Hepatocyte (in vitro differentiated cells): ENCODE measurements at regions not wholly inside any gene's neighbourhood (a gene's known extent, or its start where the extent isn't known, plus 50 kb on each side); places are given as distances from the start of the nearest gene placed in this dataset.

Experiments
- DNase-seq: peaks from one replicate; pipeline ENCODE4 v3.0.0-alpha.2; 2016; ENCODE audit warnings: low spot score
- H2AFZ ChIP-seq: fragments of 200-600 bp; sonication (generic); 2 replicates; pipeline ENCODE4 v1.6.0; 2016; ENCODE audit warnings: antibody characterized with exemption, mild to moderate bottlenecking
- H3K27ac ChIP-seq: fragments of 200-600 bp; sonication (generic); 2 replicates; pipeline ENCODE4 v1.5.1; 2016; ENCODE audit warnings: mild to moderate bottlenecking
- H3K27me3 ChIP-seq: fragments of 200-600 bp; sonication (generic); 2 replicates; pipeline ENCODE4 v1.6.1; 2016
- H3K36me3 ChIP-seq: fragments of 200-600 bp; sonication (generic); replicated peaks from 2 replicates; pipeline ENCODE4 v1.5.1; 2016; ENCODE audit warnings: low read depth; ENCODE audit not compliant: insufficient read depth
- H3K4me1 ChIP-seq: fragments of 200-600 bp; sonication (generic); 2 replicates; pipeline ENCODE4 v1.5.1; 2016; ENCODE audit warnings: mild to moderate bottlenecking, moderate library complexity; ENCODE audit not compliant: insufficient read depth
- H3K4me2 ChIP-seq: fragments of 200-600 bp; sonication (generic); 2 replicates; pipeline ENCODE4 v1.6.0; 2016
- H3K4me3 ChIP-seq: fragments of 200-600 bp; sonication (generic); 2 replicates; pipeline ENCODE4 v1.5.1; 2016; ENCODE audit warnings: mild to moderate bottlenecking
- H3K79me2 ChIP-seq: fragments of 200-600 bp; sonication (generic); 2 replicates; pipeline ENCODE4 v1.6.0; 2017; ENCODE audit warnings: mild to moderate bottlenecking
- H3K9me2 ChIP-seq: fragments of 200-600 bp; sonication (generic); replicated peaks from 2 replicates; pipeline ENCODE4 v1.6.0; 2017; ENCODE audit warnings: mild to moderate bottlenecking; ENCODE audit not compliant: insufficient read depth
- H3K9me3 ChIP-seq: fragments of 200-600 bp; sonication (generic); 2 replicates; pipeline ENCODE4 v1.5.1; 2016; ENCODE audit warnings: low read depth, mild to moderate bottlenecking
- H4K20me1 ChIP-seq: fragments of 200-600 bp; sonication (generic); 2 replicates; pipeline ENCODE4 v1.6.0; 2016; ENCODE audit warnings: mild to moderate bottlenecking; ENCODE audit not compliant: insufficient read depth, poor library complexity, severe bottlenecking
- EZH2 ChIP-seq: fragments of 200-600 bp; sonication (generic); IDR thresholded peaks from 2 replicates; pipeline ENCODE4 v1.6.1; 2016; ENCODE audit warnings: antibody characterized with exemption, mild to moderate bottlenecking, borderline replicate concordance
- EZH2phosphoT487 ChIP-seq: fragments of 200-600 bp; sonication (generic); IDR thresholded peaks from one replicate; pipeline ENCODE4 v1.6.1; 2018; ENCODE audit warnings: antibody characterized with exemption, mild to moderate bottlenecking, low read depth, moderate library complexity; ENCODE audit not compliant: unreplicated experiment, severe bottlenecking
- WGBS: methylation state at CpG from one replicate; pipeline ENCODE4 v1.1.6; 2016; ENCODE audit warnings: low lambda C conversion rate; ENCODE audit errors: missing lambda C conversion rate; 5-methylcytosine and 5-hydroxymethylcytosine counted together
- TF ChIP-seq, protein P1 (sequence below): fragments of 200-600 bp; sonication (generic); IDR thresholded peaks from 2 replicates; pipeline ENCODE4 v1.5.1; 2016; ENCODE audit warnings: antibody characterized with exemption, mild to moderate bottlenecking; ENCODE audit not compliant: poor library complexity

DNA sequence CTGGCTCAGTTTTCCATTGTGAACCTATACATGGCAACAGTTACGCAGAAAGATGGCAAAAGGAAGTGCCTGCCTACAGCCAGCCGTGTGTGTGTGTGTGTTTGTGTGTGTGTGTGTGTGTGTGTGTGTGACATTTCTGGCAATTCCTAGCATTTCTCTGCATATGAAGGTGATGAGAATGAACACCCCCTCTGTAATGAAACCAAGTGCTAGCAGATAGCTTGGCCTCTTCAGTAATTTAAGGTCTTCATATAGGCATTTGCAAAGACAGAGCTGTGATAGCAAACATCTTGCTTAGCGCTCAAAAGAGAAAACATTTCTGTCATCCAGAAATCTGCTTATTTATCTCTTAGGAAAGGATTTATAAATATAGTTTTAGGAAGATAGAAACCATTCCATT, 389.1 kb downstream of the AACS start:
- no peak for DNase-seq
- H3K79me2 ChIP-seq = no peaks in the 10 kb centered on the region
- no peak overlapping the region for H2AFZ ChIP-seq
- no peaks in the 10 kb centered on the region for H4K20me1 ChIP-seq
- TF ChIP-seq EZH2phosphoT487 (no peak), EZH2 (no peak)
- TF ChIP-seq, protein P1, sequence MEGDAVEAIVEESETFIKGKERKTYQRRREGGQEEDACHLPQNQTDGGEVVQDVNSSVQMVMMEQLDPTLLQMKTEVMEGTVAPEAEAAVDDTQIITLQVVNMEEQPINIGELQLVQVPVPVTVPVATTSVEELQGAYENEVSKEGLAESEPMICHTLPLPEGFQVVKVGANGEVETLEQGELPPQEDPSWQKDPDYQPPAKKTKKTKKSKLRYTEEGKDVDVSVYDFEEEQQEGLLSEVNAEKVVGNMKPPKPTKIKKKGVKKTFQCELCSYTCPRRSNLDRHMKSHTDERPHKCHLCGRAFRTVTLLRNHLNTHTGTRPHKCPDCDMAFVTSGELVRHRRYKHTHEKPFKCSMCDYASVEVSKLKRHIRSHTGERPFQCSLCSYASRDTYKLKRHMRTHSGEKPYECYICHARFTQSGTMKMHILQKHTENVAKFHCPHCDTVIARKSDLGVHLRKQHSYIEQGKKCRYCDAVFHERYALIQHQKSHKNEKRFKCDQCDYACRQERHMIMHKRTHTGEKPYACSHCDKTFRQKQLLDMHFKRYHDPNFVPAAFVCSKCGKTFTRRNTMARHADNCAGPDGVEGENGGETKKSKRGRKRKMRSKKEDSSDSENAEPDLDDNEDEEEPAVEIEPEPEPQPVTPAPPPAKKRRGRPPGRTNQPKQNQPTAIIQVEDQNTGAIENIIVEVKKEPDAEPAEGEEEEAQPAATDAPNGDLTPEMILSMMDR = no peak
- H3K4me1 ChIP-seq = no peaks in the 10 kb centered on the region
- no peak overlapping the region for H3K4me3 ChIP-seq
- no peak overlapping the region for H3K4me2 ChIP-seq
- no peaks in the 10 kb centered on the region for H3K27me3 ChIP-seq
- H3K9me2 ChIP-seq = no peaks in the 10 kb centered on the region
- no peak overlapping the region for H3K27ac ChIP-seq
- no peaks in the 10 kb centered on the region for H3K36me3 ChIP-seq
- WGBS = 85% methylated on average over 3 of the region's 3 CpGs
- no peaks in the 10 kb centered on the region for H3K9me3 ChIP-seq

DNA sequence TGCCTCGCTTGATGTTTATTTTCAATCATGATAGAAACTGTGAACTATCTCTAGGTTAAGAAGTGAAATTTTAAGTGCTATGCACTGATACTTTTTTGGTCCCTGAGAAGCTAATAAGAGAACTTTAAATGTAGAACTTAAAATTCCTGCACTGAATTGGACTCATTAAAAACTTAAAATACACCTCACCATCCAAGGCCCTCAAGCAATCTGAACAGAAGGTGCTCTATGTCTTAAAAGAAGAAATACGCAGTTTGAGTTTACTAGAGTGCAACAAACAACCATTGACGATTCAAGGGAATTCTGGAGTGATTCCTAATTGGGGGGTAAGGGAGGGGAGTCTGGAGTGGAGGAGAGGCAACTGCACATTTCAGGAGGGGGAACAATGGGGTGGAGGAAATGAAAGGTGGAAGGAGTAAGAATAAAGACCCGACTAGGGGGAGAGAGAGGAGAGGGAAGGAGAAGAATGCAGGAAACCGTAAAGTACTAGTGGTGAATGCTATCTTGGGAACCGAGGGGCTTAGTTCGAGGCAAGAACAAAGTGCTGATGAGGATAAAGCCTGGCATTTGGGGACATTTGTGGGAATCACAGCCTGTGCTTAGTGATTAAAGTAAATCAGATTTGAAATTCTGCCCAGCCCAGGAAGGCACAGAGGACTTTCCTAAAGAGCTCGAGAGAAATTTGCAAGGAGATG, 389.7 kb downstream of the AACS start:
- no peak overlapping the region for H3K4me3 ChIP-seq
- no peak overlapping the region for H2AFZ ChIP-seq
- H3K9me2 ChIP-seq = no peaks in the 10 kb centered on the region
- H3K36me3 ChIP-seq = no peaks in the 10 kb centered on the region
- H4K20me1 ChIP-seq = no peaks in the 10 kb centered on the region
- 52% methylated on average over 8 of the region's 8 CpGs for WGBS
- no peaks in the 10 kb centered on the region for H3K27me3 ChIP-seq
- TF ChIP-seq, protein P1 = no peak
- TF ChIP-seq EZH2phosphoT487 = no peak
- no peak for TF ChIP-seq EZH2
- no peaks in the 10 kb centered on the region for H3K79me2 ChIP-seq
- no peak for DNase-seq
- no peak overlapping the region for H3K4me2 ChIP-seq
- H3K9me3 ChIP-seq = no peaks in the 10 kb centered on the region
- H3K27ac ChIP-seq = no peak overlapping the region
- H3K4me1 ChIP-seq = no peaks in the 10 kb centered on the region

DNA sequence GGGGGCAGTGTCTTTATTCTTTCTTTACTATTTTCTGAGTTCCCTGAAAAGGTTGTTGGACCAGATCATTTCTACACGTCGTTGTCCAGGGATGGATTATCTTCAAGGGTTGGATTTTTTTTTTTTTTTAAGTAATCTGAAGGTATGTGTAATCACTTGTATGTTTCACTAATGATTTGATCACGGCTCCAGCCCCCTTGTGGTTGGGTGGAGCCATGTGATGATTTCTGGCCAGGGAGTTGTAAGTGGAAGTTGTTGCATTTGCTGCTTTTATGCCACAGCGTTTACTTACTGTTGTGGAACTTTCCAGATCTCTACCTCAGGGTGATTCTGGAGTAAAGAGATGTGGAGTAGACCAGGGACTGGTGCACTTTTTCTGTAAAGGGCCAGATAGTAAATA, 390.3 kb downstream of the AACS start:
- no peaks in the 10 kb centered on the region for H3K79me2 ChIP-seq
- no peaks in the 10 kb centered on the region for H4K20me1 ChIP-seq
- H3K36me3 ChIP-seq = no peaks in the 10 kb centered on the region
- no peaks in the 10 kb centered on the region for H3K9me3 ChIP-seq
- H3K4me2 ChIP-seq = no peak overlapping the region
- no peak overlapping the region for H3K27ac ChIP-seq
- H3K27me3 ChIP-seq = no peaks in the 10 kb centered on the region
- H3K4me3 ChIP-seq = no peak overlapping the region
- TF ChIP-seq EZH2 = no peak
- TF ChIP-seq, protein P1 = no peak
- TF ChIP-seq EZH2phosphoT487 = no peak
- H3K4me1 ChIP-seq = no peaks in the 10 kb centered on the region
- H3K9me2 ChIP-seq = no peaks in the 10 kb centered on the region
- DNase-seq = no peak
- 69% methylated on average over 4 of the region's 4 CpGs for WGBS
- H2AFZ ChIP-seq = no peak overlapping the region
